Transverse colon (tissue), 4 donors: ENCODE measurements at regions not wholly inside any gene's neighbourhood (a gene's known extent, or its start where the extent isn't known, plus 50 kb on each side); places are given as distances from the start of the nearest gene placed in this dataset.

ENCODE experiments used
- CTCF ChIP-seq, 5 experiments: fragments of 200-600 bp in 3 of 5; fragments of 450-650 bp in 2 of 5; sonication (generic) in 3 of 5; IDR thresholded peaks; 1 replicate in 2 of 5; 2 replicates in 3 of 5; pipeline ENCODE4 v1.5.1; 2016 to 2017; ENCODE audit warnings: antibody characterized with exemption in 5 of 5, inconsistent platforms in 3 of 5, mild to moderate bottlenecking in 2 of 5, moderate library complexity in 1 of 5
- POLR2A ChIP-seq: fragments of 450-650 bp; IDR thresholded peaks from one replicate; pipeline ENCODE4 v1.6.1; 2016; ENCODE audit warnings: antibody characterized with exemption, mild to moderate bottlenecking, moderate library complexity
- POLR2AphosphoS5 ChIP-seq, 3 donors: sonication (generic); formaldehyde crosslinking; IDR thresholded peaks; one replicate each; pipeline ENCODE4 v1.6.1; 2016; ENCODE audit warnings: antibody characterized with exemption in 3 of 3

- TF ChIP-seq CTCF (IDR thresholded peaks at IDR 0.05) (no peak), POLR2AphosphoS5 (IDR thresholded peaks at IDR 0.05) (no peak), POLR2A (no peak)
Measured at GRCh38 chr4:34178476-34178875, 2065.8 kb downstream of the ARAP2 start.
